T-helper 2 cell treated with Interferon-gamma antibody and Interleukin-4, amounts not matched to agents 5 μg/mL and 100 μg/mL, for 36 hours (primary cell): ENCODE measurements at regions not wholly inside any gene's neighbourhood (a gene's known extent, or its start where the extent isn't known, plus 50 kb on each side); places are given as distances from the start of the nearest gene placed in this dataset.

ENCODE experiments used
- DNase-seq: peaks from one replicate; pipeline ENCODE4 v3.0.0; 2021; ENCODE audit warnings: low spot score
- H3K27ac Mint-ChIP-seq: one replicate; pipeline ENCODE4 v1.8.0; 2021; ENCODE audit warnings: mild to moderate bottlenecking, mixed read lengths
- H3K27me3 Mint-ChIP-seq: one replicate; pipeline ENCODE4 v1.8.0; 2021; ENCODE audit warnings: low read depth, mixed read lengths
- H3K36me3 Mint-ChIP-seq: one replicate; pipeline ENCODE4 v1.8.0; 2021; ENCODE audit warnings: low read depth, mixed read lengths
- H3K4me1 Mint-ChIP-seq: one replicate; pipeline ENCODE4 v1.8.0; 2021; ENCODE audit warnings: low read depth, mixed read lengths
- H3K4me3 Mint-ChIP-seq: one replicate; pipeline ENCODE4 v1.8.0; 2022; ENCODE audit warnings: mild to moderate bottlenecking, moderate library complexity, mixed read lengths
- H3K9me3 Mint-ChIP-seq: one replicate; pipeline ENCODE4 v1.8.0; 2021; ENCODE audit warnings: mixed read lengths

DNA sequence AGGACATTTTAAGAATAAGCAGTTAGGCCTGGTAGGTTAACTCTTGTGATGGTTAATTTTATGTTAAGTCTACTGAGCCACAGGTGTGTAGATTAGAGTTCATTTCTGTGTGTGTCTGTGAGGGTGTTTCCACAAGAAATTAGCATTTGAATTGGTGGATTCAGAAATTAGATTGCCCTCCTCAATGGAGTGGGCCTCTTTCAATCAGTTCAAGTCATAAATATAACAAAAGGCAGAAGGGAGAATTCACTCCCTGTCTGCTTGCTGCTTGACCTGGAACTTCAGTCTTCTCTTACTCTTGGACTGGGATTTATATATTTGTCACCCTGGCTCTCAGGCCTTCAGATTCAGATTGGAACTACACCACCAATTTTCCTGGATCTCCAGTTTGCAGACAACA, 55.3 kb upstream of the POM121L12 start:
- H3K27ac Mint-ChIP-seq, result no peak overlapping the region
- H3K27me3 Mint-ChIP-seq, result no peaks in the 10 kb centered on the region
- H3K9me3 Mint-ChIP-seq, result peaks cover 49% of the 10 kb centered on the region
- no peak for DNase-seq
- H3K4me1 Mint-ChIP-seq, result no peaks in the 10 kb centered on the region
- no peaks in the 10 kb centered on the region for H3K36me3 Mint-ChIP-seq
- no peak overlapping the region for H3K4me3 Mint-ChIP-seq

DNA sequence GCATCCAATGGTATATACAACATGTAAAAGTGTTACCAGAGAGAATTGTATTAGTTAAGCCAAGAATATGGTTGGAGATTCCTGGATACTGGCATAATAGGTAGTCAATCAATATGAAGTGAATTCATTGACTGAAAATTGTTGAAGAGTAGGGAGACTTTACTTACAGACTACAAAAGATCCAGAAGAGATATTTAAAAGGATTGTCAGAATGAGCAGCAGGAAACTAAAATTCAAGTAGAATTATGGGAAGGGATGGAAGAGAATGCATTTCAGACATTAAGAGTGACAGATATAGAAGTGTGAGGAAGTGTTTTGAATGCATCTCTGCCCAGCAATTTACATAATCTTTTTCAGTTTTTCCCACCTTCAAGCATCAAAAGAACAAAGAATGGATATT, 62.3 kb upstream of the POM121L12 start:
- Mint-ChIP-seq H3K4me1 (no peaks in the 10 kb centered on the region), H3K27me3 (no peaks in the 10 kb centered on the region), H3K9me3 (peaks cover 34% of the 10 kb centered on the region), H3K4me3 (no peak overlapping the region), H3K36me3 (no peaks in the 10 kb centered on the region), H3K27ac (no peak overlapping the region)
- no peak for DNase-seq

DNA sequence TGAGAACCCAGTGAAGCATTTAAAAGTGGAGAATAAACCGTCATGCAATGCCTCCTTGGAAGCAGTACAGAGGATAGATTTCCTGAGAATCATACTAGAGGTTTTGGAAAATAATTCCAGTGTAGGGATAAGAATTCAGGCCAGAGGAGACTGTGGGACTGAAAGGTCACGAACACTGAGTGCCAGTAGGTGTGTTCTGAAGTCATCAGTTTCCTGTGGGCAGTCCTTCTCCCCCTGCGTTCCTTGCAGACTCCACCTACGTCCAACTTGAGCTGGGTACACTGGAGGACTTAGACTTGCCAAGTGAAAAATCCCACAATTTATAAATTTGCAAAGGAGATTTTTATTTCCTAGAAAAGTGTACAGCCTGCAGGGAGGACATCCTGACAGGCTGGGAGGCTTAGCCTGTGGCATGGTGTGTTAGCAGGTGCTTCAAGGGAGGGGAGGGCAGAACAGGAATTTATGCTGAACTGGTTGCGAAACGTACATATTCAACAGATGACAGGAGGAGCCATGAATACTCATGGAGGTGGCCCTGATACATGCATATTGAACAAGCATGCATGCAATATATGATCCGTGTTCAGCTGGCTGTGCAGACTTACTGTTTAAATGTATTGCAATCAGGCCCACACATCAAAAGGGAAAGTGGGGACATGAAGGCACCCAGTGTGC, 72.9 kb upstream of the POM121L12 start:
- no peak for DNase-seq
- H3K36me3 Mint-ChIP-seq, result no peaks in the 10 kb centered on the region
- H3K9me3 Mint-ChIP-seq, result peaks cover 58% of the 10 kb centered on the region
- H3K4me1 Mint-ChIP-seq, result no peaks in the 10 kb centered on the region
- H3K4me3 Mint-ChIP-seq, result no peak overlapping the region
- no peak overlapping the region for H3K27ac Mint-ChIP-seq
- H3K27me3 Mint-ChIP-seq, result no peaks in the 10 kb centered on the region

DNA sequence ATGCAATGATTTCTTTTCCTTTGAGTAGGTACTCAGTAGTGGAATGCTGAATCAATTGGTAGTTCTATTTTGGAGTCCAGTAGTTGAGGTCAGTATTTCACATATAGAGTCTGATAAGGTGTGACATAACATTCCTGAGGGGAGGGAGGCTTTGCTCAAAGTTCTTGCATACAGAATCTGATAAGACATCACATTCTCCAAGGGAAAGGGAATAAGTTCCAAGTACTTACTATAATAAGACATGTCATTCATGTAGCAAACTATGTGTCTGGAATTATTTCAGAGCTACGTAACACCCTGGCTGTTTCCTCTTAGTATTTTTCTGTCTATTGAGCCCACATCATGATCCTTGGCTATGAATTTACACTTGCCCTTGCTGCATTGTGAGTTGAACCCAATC, 74.3 kb upstream of the POM121L12 start:
- H3K36me3 Mint-ChIP-seq, result no peaks in the 10 kb centered on the region
- H3K27ac Mint-ChIP-seq, result no peak overlapping the region
- H3K27me3 Mint-ChIP-seq, result no peaks in the 10 kb centered on the region
- H3K9me3 Mint-ChIP-seq, result peaks cover 57% of the 10 kb centered on the region
- DNase-seq, result no peak
- H3K4me1 Mint-ChIP-seq, result no peaks in the 10 kb centered on the region
- H3K4me3 Mint-ChIP-seq, result no peak overlapping the region

DNA sequence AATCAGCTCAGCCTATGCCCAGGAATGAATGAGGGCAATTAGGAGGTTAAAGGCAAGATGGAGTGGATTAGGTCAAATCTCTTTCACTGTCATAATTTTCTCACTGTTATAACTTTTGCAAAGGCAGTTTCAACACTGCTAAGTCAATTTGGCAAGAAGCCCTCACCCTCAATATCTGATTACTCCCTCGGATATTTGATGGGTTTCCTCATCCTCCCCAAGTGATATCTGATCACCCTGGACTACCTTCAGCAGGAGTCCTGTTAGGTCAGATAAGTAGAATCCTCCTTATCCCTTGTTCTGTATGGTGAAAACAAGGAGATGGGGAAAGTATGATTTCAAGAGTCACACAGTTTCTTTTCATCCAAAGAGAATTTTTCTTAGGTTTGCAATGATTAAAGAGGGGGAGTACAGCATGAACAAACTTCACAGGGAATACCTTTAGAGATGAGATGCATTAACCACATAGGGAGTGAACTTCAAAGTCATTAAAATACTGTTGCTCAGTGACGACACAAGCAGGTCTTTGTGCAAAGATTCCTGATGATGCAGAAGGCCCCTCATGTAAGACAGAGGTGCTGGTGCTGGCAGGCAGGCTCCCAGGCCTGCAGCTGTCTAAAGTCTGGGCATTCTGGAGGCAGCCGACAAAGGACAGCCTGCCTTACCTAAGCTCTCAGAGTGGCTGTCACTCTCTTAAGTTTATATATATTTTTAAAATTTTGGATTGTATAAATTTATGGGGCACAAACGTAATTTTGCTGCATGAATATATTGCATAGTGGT, 75.4 kb upstream of the POM121L12 start:
- H3K36me3 Mint-ChIP-seq, result no peaks in the 10 kb centered on the region
- H3K27me3 Mint-ChIP-seq, result no peaks in the 10 kb centered on the region
- no peak overlapping the region for H3K27ac Mint-ChIP-seq
- no peak for DNase-seq
- H3K4me3 Mint-ChIP-seq, result no peak overlapping the region
- H3K4me1 Mint-ChIP-seq, result no peaks in the 10 kb centered on the region
- H3K9me3 Mint-ChIP-seq, result peaks cover 52% of the 10 kb centered on the region

DNA sequence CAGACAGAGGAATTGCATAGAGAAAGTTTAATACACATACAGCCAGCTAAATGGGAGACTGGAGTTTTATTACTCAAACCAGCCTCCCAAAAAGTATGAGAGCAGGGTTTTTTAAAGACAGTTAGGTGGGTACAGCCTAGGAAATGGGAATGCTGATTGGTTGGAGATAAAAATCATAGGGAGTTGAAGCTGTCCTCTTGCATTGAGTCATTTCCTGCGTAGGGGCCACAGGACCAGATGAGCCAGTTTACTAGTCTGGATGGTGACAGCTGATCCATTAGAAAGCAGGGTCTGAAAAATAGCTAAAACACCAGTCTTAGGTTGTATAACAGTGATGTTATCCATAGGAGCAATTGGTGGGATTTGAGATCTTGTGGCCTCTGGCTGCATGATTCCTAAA, 76.1 kb upstream of the POM121L12 start:
- Mint-ChIP-seq H3K27me3 (no peaks in the 10 kb centered on the region), H3K4me3 (no peak overlapping the region), H3K36me3 (no peaks in the 10 kb centered on the region), H3K27ac (no peak overlapping the region), H3K4me1 (no peaks in the 10 kb centered on the region), H3K9me3 (peaks cover 47% of the 10 kb centered on the region)
- no peak for DNase-seq

DNA sequence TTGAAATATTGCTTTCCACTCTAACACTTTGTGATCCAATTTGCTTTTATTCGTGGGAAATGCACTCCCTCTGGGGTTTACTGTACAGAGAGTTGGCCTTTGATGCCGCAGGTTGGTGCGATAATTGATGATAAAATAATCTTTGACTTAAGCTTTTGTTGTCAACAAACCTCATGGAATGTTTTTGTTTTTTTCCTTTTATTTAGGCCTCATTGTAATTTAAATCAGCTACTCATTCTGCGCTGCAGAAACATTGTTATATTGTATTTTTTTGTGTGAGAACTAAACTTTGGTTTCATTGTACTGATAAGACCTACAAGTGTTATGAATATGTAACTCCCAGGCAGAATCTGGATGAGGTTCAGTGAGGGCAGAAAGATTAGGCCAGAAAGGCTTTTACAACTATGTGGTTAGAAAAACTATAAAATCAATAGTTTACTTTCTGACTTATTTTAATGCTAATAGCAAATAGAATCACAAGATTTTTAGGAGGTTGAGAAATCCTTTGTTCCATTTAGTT, 76.8 kb upstream of the POM121L12 start:
- no peak overlapping the region for H3K27ac Mint-ChIP-seq
- H3K4me3 Mint-ChIP-seq, result no peak overlapping the region
- H3K4me1 Mint-ChIP-seq, result no peaks in the 10 kb centered on the region
- DNase-seq, result no peak
- H3K27me3 Mint-ChIP-seq, result no peaks in the 10 kb centered on the region
- no peaks in the 10 kb centered on the region for H3K36me3 Mint-ChIP-seq
- peaks cover 43% of the 10 kb centered on the region for H3K9me3 Mint-ChIP-seq

DNA sequence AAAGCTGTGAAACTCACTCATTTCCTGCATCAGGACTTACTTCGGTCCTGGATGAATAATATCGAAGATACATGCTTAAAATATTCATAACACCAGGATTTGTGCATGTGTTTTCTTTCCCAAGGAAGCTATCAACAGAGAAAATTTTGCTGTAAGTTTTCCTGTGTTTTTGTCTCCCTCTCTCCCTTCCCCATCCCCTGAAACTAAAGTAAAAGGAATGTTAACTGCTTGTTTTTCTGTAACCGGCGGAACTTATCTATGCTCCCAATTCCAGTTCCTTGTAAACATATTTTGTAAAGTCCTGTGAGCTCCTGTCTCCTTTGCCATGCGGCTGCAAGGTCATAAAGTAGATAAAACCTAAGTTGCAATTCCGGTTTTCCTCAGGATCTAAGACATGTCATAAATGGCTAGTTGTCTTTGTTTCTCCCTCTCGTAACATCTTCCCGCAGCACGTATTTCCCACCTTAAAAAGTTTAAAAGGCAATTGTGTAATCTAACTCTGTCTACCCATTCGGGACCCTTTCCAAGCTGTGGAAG, 79.0 kb upstream of the POM121L12 start:
- no peak overlapping the region for H3K27ac Mint-ChIP-seq
- no peak overlapping the region for H3K4me3 Mint-ChIP-seq
- no peaks in the 10 kb centered on the region for H3K27me3 Mint-ChIP-seq
- H3K36me3 Mint-ChIP-seq, result no peaks in the 10 kb centered on the region
- H3K9me3 Mint-ChIP-seq, result peaks cover 32% of the 10 kb centered on the region
- no peaks in the 10 kb centered on the region for H3K4me1 Mint-ChIP-seq
- DNase-seq, result no peak

DNA sequence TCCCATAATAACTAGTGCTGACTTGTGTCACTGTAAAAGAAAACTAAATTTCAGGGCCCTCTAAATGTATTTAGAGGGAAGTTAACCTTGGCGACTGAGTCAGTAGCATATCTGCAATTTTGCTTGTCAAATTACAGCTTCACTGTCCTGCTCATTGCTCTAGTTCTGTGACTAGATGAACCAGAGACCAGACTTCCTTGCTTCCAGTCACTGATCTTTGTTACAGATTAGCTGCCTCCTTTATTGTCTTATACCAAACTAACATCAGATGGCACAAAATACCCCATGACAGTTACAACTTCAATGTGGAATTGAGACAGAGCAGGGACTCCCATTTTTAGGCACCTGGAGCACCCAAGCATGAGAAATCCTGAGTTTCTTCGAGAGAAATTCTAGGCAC, 79.9 kb upstream of the POM121L12 start:
- Mint-ChIP-seq H3K27me3 (no peaks in the 10 kb centered on the region), H3K27ac (no peak overlapping the region), H3K9me3 (peaks cover 29% of the 10 kb centered on the region), H3K36me3 (no peaks in the 10 kb centered on the region), H3K4me1 (no peaks in the 10 kb centered on the region), H3K4me3 (no peak overlapping the region)
- DNase-seq, result no peak

DNA sequence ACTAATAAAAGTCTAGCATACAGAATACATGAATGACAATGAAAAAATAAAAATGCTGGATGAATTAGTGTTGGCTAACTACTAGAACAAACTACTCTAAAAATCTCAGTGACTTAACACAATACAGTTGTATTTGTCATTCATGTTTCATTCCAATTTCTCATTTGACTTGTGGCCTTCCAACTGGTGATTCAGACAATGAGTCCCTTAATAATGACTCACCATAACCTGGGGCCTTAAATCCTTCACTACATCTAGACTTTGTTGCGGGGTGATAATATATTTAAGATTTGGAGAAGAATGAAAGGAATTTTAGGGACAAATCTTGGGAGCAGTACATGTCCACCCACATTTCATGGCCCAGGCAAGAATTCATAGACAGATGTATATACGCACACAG, 90.5 kb upstream of the POM121L12 start:
- H3K9me3 Mint-ChIP-seq, result peaks cover 46% of the 10 kb centered on the region
- H3K4me1 Mint-ChIP-seq, result no peaks in the 10 kb centered on the region
- H3K36me3 Mint-ChIP-seq, result no peaks in the 10 kb centered on the region
- H3K27ac Mint-ChIP-seq, result no peak overlapping the region
- DNase-seq, result no peak
- no peaks in the 10 kb centered on the region for H3K27me3 Mint-ChIP-seq
- no peak overlapping the region for H3K4me3 Mint-ChIP-seq

DNA sequence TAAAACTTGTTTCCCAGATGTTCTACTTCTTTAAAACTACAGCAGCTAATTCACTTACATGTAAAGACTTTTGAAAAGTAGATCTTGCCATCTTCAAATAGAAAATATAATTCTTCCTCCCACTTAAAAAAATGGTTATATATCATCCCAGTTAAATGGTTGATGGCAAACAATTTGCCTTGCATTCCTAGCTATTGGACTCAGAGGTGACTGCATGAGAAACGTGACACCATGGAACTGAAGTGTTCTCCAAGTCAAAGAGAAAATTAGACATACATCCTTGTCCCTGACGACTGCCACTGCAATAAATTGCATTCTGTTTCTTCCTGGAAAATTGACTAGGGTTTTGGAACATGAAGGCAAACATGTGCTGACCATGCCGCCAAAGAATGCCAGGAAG, 95.0 kb upstream of the POM121L12 start:
- H3K4me3 Mint-ChIP-seq, result no peak overlapping the region
- DNase-seq, result no peak
- no peaks in the 10 kb centered on the region for H3K27me3 Mint-ChIP-seq
- no peaks in the 10 kb centered on the region for H3K4me1 Mint-ChIP-seq
- H3K36me3 Mint-ChIP-seq, result no peaks in the 10 kb centered on the region
- no peak overlapping the region for H3K27ac Mint-ChIP-seq
- peaks cover 28% of the 10 kb centered on the region for H3K9me3 Mint-ChIP-seq

DNA sequence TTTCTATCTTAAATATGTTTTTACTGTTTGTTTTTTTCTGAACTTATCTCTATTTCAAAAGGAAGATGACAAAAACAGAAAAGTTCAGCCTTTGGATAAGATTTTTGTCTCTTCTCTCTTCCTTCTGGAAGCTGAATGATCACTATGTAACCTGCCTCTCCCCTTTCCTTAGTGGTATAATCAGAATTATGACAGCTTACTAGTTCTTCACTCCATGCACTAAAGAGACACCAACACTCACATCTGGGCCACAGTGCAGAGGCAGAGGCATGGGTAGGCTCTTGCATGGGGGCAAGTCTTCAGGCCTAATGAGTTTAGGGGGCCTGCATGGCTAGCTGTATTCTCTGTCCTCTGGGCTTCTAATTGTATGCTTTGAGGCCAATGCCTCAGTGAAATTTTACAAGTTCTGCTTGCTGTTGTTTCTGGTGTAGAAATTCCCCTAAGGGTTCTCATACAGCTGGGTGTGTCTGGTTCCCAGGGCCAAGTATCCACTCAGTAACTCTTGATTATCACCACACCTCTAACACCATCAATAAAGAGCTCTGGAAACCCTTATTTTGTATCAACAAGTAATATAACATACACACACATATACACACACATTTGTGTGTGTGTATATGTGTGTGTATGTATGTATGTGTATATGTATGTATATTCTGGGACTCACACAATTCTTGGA, 96.8 kb upstream of the POM121L12 start:
- DNase-seq, result no peak
- peaks cover 33% of the 10 kb centered on the region for H3K9me3 Mint-ChIP-seq
- no peak overlapping the region for H3K4me3 Mint-ChIP-seq
- H3K36me3 Mint-ChIP-seq, result no peaks in the 10 kb centered on the region
- H3K27me3 Mint-ChIP-seq, result no peaks in the 10 kb centered on the region
- no peaks in the 10 kb centered on the region for H3K4me1 Mint-ChIP-seq
- H3K27ac Mint-ChIP-seq, result no peak overlapping the region

DNA sequence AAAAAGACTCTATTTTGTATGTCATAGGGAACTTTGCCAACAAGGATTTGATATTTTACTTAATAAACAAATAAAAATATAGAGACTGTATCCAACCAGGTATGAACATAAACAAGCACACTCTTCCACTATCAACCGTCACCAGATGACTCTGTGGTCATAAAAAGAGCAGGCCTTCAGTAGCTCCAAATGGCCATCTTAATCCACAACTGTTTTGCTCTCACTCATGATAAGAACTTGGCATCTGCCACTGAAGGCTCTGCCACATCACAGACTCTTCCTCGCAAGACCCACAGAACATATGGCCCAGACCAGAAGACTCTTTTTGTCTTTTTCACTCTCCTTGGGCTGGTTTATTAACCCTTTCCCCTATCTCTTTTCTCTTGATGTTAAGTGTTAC, 98.7 kb upstream of the POM121L12 start:
- Mint-ChIP-seq H3K27me3 (no peaks in the 10 kb centered on the region), H3K36me3 (no peaks in the 10 kb centered on the region), H3K4me3 (no peak overlapping the region)

DNA sequence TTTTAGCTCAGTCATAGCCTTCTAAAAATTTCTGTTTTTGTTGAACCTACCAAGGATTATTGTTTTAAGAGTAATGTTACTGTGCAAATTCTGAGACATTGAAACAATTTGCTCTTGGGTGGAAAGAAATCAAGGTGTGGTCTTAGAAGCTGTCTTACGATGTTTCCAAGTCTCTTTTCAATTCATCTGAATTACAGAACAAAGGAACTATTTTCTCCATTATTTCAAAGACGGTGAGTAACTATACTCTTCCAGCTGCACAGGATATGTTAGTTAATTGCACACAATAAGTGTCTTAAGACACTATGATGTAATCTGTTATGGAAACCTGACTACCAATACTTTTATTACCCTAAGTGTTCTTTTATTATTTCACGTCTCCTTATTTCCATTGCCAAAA, 106.8 kb upstream of the POM121L12 start:
- Mint-ChIP-seq H3K27ac (no peak overlapping the region), H3K4me1 (no peaks in the 10 kb centered on the region), H3K36me3 (no peaks in the 10 kb centered on the region), H3K27me3 (no peaks in the 10 kb centered on the region), H3K4me3 (no peak overlapping the region), H3K9me3 (peaks cover 51% of the 10 kb centered on the region)
- no peak for DNase-seq

More for the DNA sequence above, 98.7 kb upstream of the POM121L12 start:
- Mint-ChIP-seq H3K27ac (no peak overlapping the region), H3K4me1 (no peaks in the 10 kb centered on the region), H3K9me3 (peaks cover 43% of the 10 kb centered on the region)
- DNase-seq, result no peak
